ENCODE measurements at regions not wholly inside any gene's neighbourhood (a gene's known extent, or its start where the extent isn't known, plus 50 kb on each side); places are given as distances from the start of the nearest gene placed in this dataset.

GRCh38 chr4:153966641-153967040 lies 177.8 kb upstream of the SFRP2 start:
- H3K4me3 ChIP-seq (ENCODE audit: low read depth in 1 of 2, low read length in 2 of 2): no peak overlapping the region
- no peak overlapping the region for H3K9ac ChIP-seq (ENCODE audit: low read depth in 1 of 2, low read length in 2 of 2)
- no peaks in the 10 kb centered on the region for H3K9me3 ChIP-seq (ENCODE audit: control insufficient read depth in 1 of 2, low read length in 2 of 2)
- H3K36me3 ChIP-seq (ENCODE audit: control insufficient read depth in 1 of 2, insufficient read depth in 2 of 2, low read length in 2 of 2): no peaks in the 10 kb centered on the region
- H3K4me1 ChIP-seq (ENCODE audit: control insufficient read depth in 1 of 2, insufficient read depth in 2 of 2, low read length in 2 of 2): peaks cover 3 to 13% of the 10 kb centered on the region in 2 donors
- no peaks in the 10 kb centered on the region for H3K27me3 ChIP-seq (ENCODE audit: control insufficient read depth in 1 of 2, insufficient read depth in 2 of 2, low read length in 2 of 2)
- no peak overlapping the region for H3K27ac ChIP-seq (ENCODE audit: low read depth, low read length)

- no peak overlapping the region for H3K4me3 ChIP-seq (ENCODE audit: low read depth in 1 of 2, low read length in 2 of 2)
- no peak overlapping the region for H3K9ac ChIP-seq (ENCODE audit: low read depth in 1 of 2, low read length in 2 of 2)
- H3K27ac ChIP-seq (ENCODE audit: low read depth, low read length): no peak overlapping the region
- H3K36me3 ChIP-seq (ENCODE audit: control insufficient read depth in 1 of 2, insufficient read depth in 2 of 2, low read length in 2 of 2): no peaks in the 10 kb centered on the region
- no peaks in the 10 kb centered on the region for H3K27me3 ChIP-seq (ENCODE audit: control insufficient read depth in 1 of 2, insufficient read depth in 2 of 2, low read length in 2 of 2)
- peaks cover 3 to 4% of the 10 kb centered on the region in 2 donors for H3K4me1 ChIP-seq (ENCODE audit: control insufficient read depth in 1 of 2, insufficient read depth in 2 of 2, low read length in 2 of 2)
- H3K9me3 ChIP-seq (ENCODE audit: control insufficient read depth in 1 of 2, low read length in 2 of 2): no peaks in the 10 kb centered on the region
These were observed 174.3 kb upstream of the SFRP2 start for GRCh38 chr4:153963216-153963615.

- Histone ChIP-seq H3K27me3 (ENCODE audit: control insufficient read depth in 1 of 2, insufficient read depth in 2 of 2, low read length in 2 of 2) (no peaks in the 10 kb centered on the region), H3K4me3 (ENCODE audit: low read depth in 1 of 2, low read length in 2 of 2) (no peak overlapping the region), H3K9ac (ENCODE audit: low read depth in 1 of 2, low read length in 2 of 2) (no peak overlapping the region), H3K36me3 (ENCODE audit: control insufficient read depth in 1 of 2, insufficient read depth in 2 of 2, low read length in 2 of 2) (no peaks in the 10 kb centered on the region), H3K27ac (ENCODE audit: low read depth, low read length) (no peak overlapping the region), H3K9me3 (ENCODE audit: control insufficient read depth in 1 of 2, low read length in 2 of 2) (no peaks in the 10 kb centered on the region), H3K4me1 (ENCODE audit: control insufficient read depth in 1 of 2, insufficient read depth in 2 of 2, low read length in 2 of 2) (peaks cover 3 to 4% of the 10 kb centered on the region in 2 donors)
These were observed 173.6 kb upstream of the SFRP2 start for GRCh38 chr4:153962311-153963039.

- Histone ChIP-seq H3K4me3 (ENCODE audit: low read depth in 1 of 2, low read length in 2 of 2) (no peak overlapping the region), H3K36me3 (ENCODE audit: control insufficient read depth in 1 of 2, insufficient read depth in 2 of 2, low read length in 2 of 2) (no peaks in the 10 kb centered on the region), H3K4me1 (ENCODE audit: control insufficient read depth in 1 of 2, insufficient read depth in 2 of 2, low read length in 2 of 2) (peaks cover 4 to 7% of the 10 kb centered on the region in 2 donors), H3K27ac (ENCODE audit: low read depth, low read length) (no peak overlapping the region), H3K27me3 (ENCODE audit: control insufficient read depth in 1 of 2, insufficient read depth in 2 of 2, low read length in 2 of 2) (no peaks in the 10 kb centered on the region), H3K9ac (ENCODE audit: low read depth in 1 of 2, low read length in 2 of 2) (no peak overlapping the region), H3K9me3 (ENCODE audit: control insufficient read depth in 1 of 2, low read length in 2 of 2) (no peaks in the 10 kb centered on the region)
These were observed 166.4 kb upstream of the SFRP2 start for GRCh38 chr4:153955327-153955726.

- Histone ChIP-seq H3K27me3 (ENCODE audit: control insufficient read depth in 1 of 2, insufficient read depth in 2 of 2, low read length in 2 of 2) (no peaks in the 10 kb centered on the region), H3K27ac (ENCODE audit: low read depth, low read length) (no peak overlapping the region), H3K36me3 (ENCODE audit: control insufficient read depth in 1 of 2, insufficient read depth in 2 of 2, low read length in 2 of 2) (no peaks in the 10 kb centered on the region), H3K9ac (ENCODE audit: low read depth in 1 of 2, low read length in 2 of 2) (no peak overlapping the region), H3K4me3 (ENCODE audit: low read depth in 1 of 2, low read length in 2 of 2) (no peak overlapping the region), H3K9me3 (ENCODE audit: control insufficient read depth in 1 of 2, low read length in 2 of 2) (no peaks in the 10 kb centered on the region), H3K4me1 (ENCODE audit: control insufficient read depth in 1 of 2, insufficient read depth in 2 of 2, low read length in 2 of 2) (peaks cover 8 to 10% of the 10 kb centered on the region in 2 donors)
These were observed 165.8 kb upstream of the SFRP2 start for GRCh38 chr4:153954654-153955053.

DNA sequence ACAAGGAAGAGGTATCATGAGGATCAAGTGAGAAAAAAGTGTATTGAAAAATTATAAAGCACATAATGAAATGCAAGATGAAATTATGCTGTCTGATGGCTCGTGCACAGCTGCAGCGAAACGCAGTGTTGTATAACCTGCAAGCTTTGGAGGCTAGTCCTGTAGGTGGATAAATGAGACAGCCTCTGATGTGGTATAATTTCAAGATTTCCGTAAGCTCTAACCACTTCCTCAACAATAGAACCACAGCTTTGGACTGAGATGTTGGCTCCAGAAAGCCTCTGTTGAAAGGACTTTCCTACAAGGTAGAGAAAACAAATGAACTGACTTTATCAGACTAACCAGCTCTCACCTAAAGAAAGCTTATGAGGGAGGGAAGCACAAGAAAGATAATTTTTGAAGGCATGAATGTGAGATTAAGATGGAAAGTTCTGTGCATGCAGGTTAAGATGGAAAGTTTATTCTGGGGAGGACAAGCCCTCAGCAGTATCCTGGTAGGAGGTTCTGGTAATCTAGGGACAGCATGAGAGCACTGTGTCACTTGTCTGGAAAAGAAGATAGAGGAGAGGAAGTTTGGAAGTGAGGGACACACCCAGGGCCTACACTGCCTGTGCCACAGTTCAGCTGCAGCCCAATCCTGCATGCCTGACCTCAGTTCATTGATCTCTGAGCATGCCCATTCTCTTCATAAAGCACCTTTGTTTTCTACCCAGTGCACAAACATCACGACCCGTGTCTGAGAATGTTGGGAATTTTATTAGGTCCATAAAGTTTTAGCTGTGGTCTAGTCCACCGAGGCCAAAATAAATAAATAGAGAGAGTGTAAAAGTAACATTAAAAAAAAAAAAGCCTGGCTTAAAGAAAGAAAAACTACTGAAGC lies 161.5 kb upstream of the SFRP2 start:
- no peaks in the 10 kb centered on the region for H3K36me3 ChIP-seq (ENCODE audit: control insufficient read depth in 1 of 2, insufficient read depth in 2 of 2, low read length in 2 of 2)
- no peak overlapping the region for H3K27ac ChIP-seq (ENCODE audit: low read depth, low read length)
- H3K9ac ChIP-seq (ENCODE audit: low read depth in 1 of 2, low read length in 2 of 2): no peak overlapping the region
- peaks cover 8 to 10% of the 10 kb centered on the region in 2 donors for H3K4me1 ChIP-seq (ENCODE audit: control insufficient read depth in 1 of 2, insufficient read depth in 2 of 2, low read length in 2 of 2)
- H3K9me3 ChIP-seq (ENCODE audit: control insufficient read depth in 1 of 2, low read length in 2 of 2): peaks cover 2 to 4% of the 10 kb centered on the region in 2 donors
- no peaks in the 10 kb centered on the region for H3K27me3 ChIP-seq (ENCODE audit: control insufficient read depth in 1 of 2, insufficient read depth in 2 of 2, low read length in 2 of 2)
- H3K4me3 ChIP-seq (ENCODE audit: low read depth in 1 of 2, low read length in 2 of 2): peak overlapping the region in 1 of 2 donors; percentile 38

DNA sequence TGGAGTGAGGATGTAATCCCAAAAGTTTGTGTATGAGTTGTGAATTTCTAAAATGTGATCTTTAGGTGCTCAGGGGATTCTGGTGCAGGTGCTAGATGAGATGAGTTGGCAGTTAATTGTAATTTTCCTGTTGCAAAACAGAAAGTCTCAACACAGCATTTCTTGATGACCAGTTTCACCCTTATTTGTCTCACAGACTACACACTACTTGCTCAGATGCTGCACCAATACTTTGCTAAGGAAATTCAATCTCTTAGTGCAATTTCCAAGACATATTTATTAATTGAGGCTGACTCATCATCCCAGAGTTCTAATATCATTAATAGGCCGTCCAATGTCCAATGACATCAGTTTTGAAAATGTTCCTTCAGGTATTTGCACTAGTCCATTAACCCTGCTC lies 159.2 kb upstream of the SFRP2 start:
- H3K9me3 ChIP-seq (ENCODE audit: control insufficient read depth in 1 of 2, low read length in 2 of 2): peaks cover 2 to 4% of the 10 kb centered on the region in 2 donors
- no peaks in the 10 kb centered on the region for H3K36me3 ChIP-seq (ENCODE audit: control insufficient read depth in 1 of 2, insufficient read depth in 2 of 2, low read length in 2 of 2)
- no peak overlapping the region for H3K9ac ChIP-seq (ENCODE audit: low read depth in 1 of 2, low read length in 2 of 2)

DNA sequence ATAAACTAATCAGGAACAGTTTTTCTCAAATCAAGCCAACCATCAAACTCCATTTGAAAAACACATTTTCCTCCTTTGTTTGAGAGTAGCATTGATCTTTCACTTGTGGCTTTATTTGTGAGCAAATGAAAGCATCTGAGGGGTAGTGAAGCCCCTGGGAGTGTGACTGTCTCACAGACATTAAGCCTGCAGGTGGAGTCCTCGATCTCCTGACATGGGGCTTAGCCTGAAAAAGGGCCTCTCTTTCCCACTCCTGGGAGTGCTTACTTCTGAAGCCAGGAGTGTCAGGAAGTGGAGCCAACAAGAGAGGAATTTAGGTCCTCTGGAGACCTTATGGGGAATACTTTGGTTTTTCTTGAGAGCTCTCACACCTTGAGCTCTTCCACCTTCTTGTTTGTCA lies 158.2 kb upstream of the SFRP2 start:
- Histone ChIP-seq H3K36me3 (ENCODE audit: control insufficient read depth in 1 of 2, insufficient read depth in 2 of 2, low read length in 2 of 2) (no peaks in the 10 kb centered on the region), H3K27me3 (ENCODE audit: control insufficient read depth in 1 of 2, insufficient read depth in 2 of 2, low read length in 2 of 2) (no peaks in the 10 kb centered on the region), H3K9me3 (ENCODE audit: control insufficient read depth in 1 of 2, low read length in 2 of 2) (peaks cover 2 to 4% of the 10 kb centered on the region in 2 donors), H3K27ac (ENCODE audit: low read depth, low read length) (no peak overlapping the region), H3K4me3 (ENCODE audit: low read depth in 1 of 2, low read length in 2 of 2) (no peak overlapping the region), H3K9ac (ENCODE audit: low read depth in 1 of 2, low read length in 2 of 2) (no peak overlapping the region), H3K4me1 (ENCODE audit: control insufficient read depth in 1 of 2, insufficient read depth in 2 of 2, low read length in 2 of 2) (peaks cover 4 to 10% of the 10 kb centered on the region in 2 donors)

More for the DNA sequence above, 159.2 kb upstream of the SFRP2 start:
- H3K27me3 ChIP-seq (ENCODE audit: control insufficient read depth in 1 of 2, insufficient read depth in 2 of 2, low read length in 2 of 2): no peaks in the 10 kb centered on the region
- peaks cover 8 to 10% of the 10 kb centered on the region in 2 donors for H3K4me1 ChIP-seq (ENCODE audit: control insufficient read depth in 1 of 2, insufficient read depth in 2 of 2, low read length in 2 of 2)
- H3K27ac ChIP-seq (ENCODE audit: low read depth, low read length): no peak overlapping the region
- no peak overlapping the region for H3K4me3 ChIP-seq (ENCODE audit: low read depth in 1 of 2, low read length in 2 of 2)

DNA sequence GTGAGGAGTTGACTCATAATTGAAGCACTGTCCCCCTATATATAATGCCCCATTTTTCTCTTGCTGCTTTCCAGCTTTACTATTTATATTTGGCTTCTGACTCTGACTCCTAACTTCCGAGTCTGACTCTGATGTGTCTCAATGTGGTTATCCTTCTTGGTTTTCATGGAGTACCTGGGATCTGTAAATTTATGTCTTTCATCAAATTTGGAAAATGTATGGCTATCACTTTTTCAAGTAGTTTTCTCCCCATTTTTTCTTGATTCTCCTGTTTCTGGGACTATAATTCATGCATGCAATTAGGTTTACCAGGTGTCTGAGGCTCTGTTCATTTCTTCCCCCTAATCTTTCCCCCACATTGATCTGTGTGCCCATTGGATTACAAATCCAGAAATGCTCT lies 156.8 kb upstream of the SFRP2 start:
- Histone ChIP-seq H3K9ac (ENCODE audit: low read depth in 1 of 2, low read length in 2 of 2) (no peak overlapping the region), H3K36me3 (ENCODE audit: control insufficient read depth in 1 of 2, insufficient read depth in 2 of 2, low read length in 2 of 2) (no peaks in the 10 kb centered on the region), H3K4me3 (ENCODE audit: low read depth in 1 of 2, low read length in 2 of 2) (no peak overlapping the region), H3K27ac (ENCODE audit: low read depth, low read length) (no peak overlapping the region), H3K9me3 (ENCODE audit: control insufficient read depth in 1 of 2, low read length in 2 of 2) (peaks cover 2 to 4% of the 10 kb centered on the region in 2 donors), H3K4me1 (ENCODE audit: control insufficient read depth in 1 of 2, insufficient read depth in 2 of 2, low read length in 2 of 2) (peaks cover 4 to 10% of the 10 kb centered on the region in 2 donors), H3K27me3 (ENCODE audit: control insufficient read depth in 1 of 2, insufficient read depth in 2 of 2, low read length in 2 of 2) (no peaks in the 10 kb centered on the region)

DNA sequence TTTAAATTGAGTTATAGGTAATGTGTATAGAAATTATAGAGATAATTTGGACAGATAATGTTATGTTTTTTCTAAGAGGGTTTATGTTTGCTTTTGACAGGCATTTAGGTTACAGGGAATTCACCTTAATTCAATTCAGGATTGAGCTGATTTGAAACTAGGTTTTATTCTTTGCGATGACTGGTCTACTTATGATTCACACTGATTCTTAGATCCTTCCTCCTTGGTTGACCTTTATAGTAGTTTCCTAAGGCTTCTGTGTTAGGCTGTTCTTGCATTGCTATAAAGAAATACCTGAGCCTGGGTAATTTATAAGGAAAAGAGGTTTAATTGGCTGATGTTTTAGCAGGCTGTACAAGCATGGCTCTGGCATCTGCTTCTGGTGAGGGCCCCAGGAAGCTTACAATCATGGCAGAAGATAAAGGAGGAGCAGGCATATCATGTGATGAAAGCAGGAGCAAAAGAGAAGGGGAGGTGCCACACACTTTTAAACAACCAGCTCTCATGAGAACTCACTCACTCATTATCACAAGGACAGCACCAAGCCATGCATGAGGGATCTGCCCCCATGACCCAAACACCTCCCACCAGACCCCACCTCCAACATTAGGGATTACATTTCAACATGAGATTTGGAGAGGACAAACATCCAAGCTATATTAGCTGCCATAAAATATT lies 155.0 kb upstream of the SFRP2 start:
- peaks cover 2 to 4% of the 10 kb centered on the region in 2 donors for H3K9me3 ChIP-seq (ENCODE audit: control insufficient read depth in 1 of 2, low read length in 2 of 2)
- H3K27me3 ChIP-seq (ENCODE audit: control insufficient read depth in 1 of 2, insufficient read depth in 2 of 2, low read length in 2 of 2): no peaks in the 10 kb centered on the region
- H3K4me3 ChIP-seq (ENCODE audit: low read depth in 1 of 2, low read length in 2 of 2): no peak overlapping the region
- no peaks in the 10 kb centered on the region for H3K4me1 ChIP-seq (ENCODE audit: control insufficient read depth in 1 of 2, insufficient read depth in 2 of 2, low read length in 2 of 2)
- H3K36me3 ChIP-seq (ENCODE audit: control insufficient read depth in 1 of 2, insufficient read depth in 2 of 2, low read length in 2 of 2): no peaks in the 10 kb centered on the region
- no peak overlapping the region for H3K9ac ChIP-seq (ENCODE audit: low read depth in 1 of 2, low read length in 2 of 2)
- H3K27ac ChIP-seq (ENCODE audit: low read depth, low read length): no peak overlapping the region
